ENCODE measurements at regions not wholly inside any gene's neighbourhood (a gene's known extent, or its start where the extent isn't known, plus 50 kb on each side); places are given as distances from the start of the nearest gene placed in this dataset.

GRCh38 chr15:66931768-66932633 is 133.4 kb upstream of the SMAD3 start:
- peak; percentile 26 for DNase-seq (ENCODE audit: low read depth)

DNA sequence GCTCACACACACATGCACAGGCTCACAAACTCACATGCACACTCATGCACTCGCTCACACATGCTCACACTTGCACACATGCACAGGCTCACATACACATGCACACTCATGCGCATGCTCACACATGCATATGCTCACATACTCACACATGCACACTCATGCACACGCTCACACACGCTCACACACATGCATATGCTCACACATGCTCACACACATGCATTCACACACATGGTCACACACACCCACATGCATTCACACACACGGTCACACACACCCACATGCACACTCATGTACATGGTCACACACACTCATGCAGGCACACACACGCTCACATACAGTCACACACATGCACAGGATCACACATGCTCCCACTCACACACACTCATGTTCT is 132.8 kb upstream of the SMAD3 start:
- no peak for DNase-seq (ENCODE audit: low read depth)

DNA sequence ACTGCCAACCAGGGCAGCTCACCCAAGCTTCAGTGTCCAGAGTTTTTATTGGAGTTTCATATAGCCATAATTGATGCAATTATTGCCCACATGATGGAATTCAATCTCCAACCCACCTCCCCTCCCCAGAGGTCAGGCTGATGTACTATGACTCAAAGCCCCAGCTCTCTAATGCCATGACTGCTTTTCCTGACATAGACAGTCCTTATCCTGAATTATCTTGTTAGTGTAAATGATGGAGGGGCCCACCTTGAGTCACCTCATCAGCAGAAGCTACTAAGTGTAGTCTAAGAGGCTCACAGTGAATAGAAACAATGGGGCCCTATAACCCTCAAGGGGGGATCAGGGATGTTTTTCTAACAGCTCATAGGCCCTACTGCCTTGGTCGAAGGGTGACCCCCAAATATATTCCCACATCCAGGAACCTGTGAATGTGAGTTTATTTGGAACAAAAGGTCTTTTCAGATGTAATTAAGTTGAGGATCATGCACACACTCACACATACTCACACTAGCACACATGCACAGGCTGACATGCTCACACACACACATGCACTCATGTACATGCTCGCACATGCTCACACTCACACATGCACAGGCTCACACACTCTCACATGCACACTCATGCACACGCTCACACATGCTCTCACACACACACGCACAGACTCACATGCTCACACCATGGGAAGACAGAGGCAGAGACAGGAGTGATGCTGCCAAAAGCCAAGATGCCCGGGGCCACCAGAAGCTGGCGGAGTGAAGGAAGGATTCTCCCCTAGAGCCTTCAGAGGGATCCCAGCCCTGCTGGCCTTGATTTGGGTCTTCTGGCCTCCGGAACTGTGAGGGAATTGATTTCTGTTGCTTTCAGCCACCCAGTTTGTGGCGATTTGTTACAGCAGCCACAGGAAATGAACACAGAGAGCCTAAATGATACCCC is 131.2 kb upstream of the SMAD3 start:
- no peak for DNase-seq (ENCODE audit: low read depth)

- no peak for DNase-seq (ENCODE audit: low read depth)
Measured at GRCh38 chr15:66934868-66935520, 130.4 kb upstream of the SMAD3 start.

GRCh38 chr15:66935688-66936087 is 129.7 kb upstream of the SMAD3 start:
- no peak for DNase-seq (ENCODE audit: low read depth)

GRCh38 chr15:66936109-66936860 is 129.1 kb upstream of the SMAD3 start:
- DNase-seq (ENCODE audit: low read depth): no peak

- no peak for DNase-seq (ENCODE audit: low read depth)
Measured at GRCh38 chr15:66936861-66937582, 128.4 kb upstream of the SMAD3 start.

DNA sequence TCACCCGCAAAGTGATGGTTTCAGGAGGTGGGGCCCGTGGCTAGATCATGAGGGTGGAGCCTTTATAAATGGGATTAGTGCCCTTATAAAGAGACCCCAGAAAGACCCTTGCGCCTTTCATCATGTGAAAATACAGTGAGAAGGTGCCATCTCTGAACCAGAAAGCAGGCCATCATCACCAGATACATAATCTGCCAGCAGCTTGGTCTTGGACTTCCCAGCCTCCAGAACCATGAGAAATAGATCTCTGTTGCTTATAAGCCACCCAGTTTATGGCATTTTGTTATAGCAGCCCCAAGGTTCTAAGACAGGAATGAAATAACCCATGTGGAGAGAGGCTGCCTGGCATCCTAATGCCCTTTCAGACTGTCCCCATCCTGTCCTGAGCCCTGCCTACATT is 127.8 kb upstream of the SMAD3 start:
- no peak for DNase-seq (ENCODE audit: low read depth)

DNA sequence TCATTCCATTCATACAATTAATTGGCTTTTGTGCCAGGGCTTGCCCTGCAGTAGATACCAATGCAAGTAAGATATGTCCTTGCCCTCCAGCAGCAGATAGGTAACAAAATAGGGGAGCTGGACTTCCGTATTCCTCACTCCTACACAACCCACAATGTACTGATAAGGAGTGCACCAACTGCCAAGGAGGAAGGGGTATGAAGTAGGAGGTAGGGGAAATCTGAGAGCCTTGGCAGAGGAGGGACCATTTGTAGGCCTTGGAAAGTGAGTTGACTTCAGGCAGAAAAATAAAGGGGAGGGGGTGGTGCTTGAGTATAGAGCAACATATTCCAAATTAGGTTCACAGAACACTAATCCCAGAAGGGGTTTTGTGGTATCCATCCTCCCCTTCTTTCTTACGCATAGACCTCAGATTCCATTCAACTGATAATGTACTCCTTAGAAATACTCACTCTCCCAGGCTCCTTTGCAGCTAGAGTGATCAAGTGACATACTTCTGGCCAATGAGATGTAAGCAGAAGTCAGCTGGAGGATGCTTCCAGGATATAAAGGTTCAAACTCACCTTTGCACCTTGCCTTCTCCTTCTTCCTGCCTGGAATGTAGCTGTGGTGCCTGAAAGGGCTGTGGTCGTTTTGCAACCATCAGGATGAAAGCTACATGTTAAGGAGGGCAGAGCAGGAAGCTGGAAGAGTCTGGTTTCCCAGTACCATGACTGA is 127.1 kb upstream of the SMAD3 start:
- DNase-seq (ENCODE audit: low read depth): no peak

DNA sequence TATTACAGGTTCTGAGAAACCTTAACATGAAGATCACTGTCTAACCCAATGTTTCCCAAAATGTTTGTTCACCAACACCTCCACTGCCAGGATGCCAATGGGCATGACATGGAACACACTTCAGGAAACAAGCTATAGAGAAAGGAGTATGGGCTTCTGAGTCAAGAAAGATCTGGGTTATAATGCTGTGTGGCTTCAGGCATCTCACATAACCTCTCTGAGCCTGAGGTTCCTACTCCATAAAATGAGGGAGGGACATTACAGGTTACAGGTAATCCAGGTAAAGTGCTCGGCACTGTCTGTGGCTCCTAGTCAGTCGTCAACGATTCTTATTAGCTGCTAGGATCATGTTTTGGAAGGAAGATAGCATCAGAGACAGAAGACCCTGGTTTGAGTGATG is 126.4 kb upstream of the SMAD3 start:
- no peak for DNase-seq (ENCODE audit: low read depth)

- DNase-seq (ENCODE audit: low read depth): no peak
Measured at GRCh38 chr15:66939451-66940023, 125.9 kb upstream of the SMAD3 start.

DNA sequence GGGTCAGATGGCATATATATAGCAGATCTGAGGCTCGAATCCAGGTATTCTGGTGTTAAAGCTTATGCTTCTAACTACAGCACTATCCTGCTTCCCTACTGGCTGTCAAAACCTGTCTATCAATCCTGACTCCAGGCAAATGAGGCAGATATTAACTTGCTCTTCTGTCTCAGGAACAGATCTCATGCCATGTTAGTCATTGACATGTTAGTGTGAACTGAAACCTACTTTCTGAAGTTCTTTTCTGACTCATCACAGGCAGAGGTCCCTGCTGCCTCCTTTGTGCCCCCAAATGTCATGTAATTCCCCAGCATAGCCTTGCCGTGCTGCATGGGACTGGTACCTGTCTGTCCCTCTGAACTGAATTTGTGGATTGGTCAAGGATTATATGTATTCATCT is 125.0 kb upstream of the SMAD3 start:
- no peak for DNase-seq (ENCODE audit: low read depth)

DNA sequence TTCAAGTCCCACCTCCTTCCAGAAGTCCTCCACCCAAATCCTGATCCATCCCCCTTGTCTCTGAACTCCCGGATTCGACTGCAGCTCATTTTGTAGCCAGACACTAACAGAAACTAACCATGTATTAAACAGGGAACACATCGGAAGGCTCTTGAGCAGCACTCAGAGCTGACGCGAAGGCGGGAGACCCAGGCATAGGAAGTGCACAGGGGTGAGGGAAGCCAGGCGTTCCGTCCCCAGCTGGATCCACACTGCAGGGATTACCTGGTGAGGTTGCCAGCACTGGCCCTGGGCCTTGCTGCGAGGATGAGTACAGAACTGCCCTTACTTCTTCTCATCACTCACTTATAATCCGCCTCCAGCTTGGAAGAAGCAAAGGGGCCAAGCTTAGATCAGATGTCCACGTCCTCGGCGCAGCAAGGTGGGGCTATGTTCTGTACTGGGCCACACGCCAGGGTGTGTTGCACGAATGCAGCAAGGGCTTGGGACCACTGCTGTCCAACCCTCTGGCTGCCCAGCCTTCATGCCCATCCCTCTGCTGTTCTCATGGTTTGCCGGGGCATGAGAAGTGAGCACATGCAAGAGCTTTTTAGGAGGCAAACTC is 124.2 kb upstream of the SMAD3 start:
- DNase-seq (ENCODE audit: low read depth): no peak

GRCh38 chr15:66941791-66942190 is 123.6 kb upstream of the SMAD3 start:
- DNase-seq (ENCODE audit: low read depth): no peak

GRCh38 chr15:66942649-66943390 is 122.6 kb upstream of the SMAD3 start:
- no peak for DNase-seq (ENCODE audit: low read depth)

DNA sequence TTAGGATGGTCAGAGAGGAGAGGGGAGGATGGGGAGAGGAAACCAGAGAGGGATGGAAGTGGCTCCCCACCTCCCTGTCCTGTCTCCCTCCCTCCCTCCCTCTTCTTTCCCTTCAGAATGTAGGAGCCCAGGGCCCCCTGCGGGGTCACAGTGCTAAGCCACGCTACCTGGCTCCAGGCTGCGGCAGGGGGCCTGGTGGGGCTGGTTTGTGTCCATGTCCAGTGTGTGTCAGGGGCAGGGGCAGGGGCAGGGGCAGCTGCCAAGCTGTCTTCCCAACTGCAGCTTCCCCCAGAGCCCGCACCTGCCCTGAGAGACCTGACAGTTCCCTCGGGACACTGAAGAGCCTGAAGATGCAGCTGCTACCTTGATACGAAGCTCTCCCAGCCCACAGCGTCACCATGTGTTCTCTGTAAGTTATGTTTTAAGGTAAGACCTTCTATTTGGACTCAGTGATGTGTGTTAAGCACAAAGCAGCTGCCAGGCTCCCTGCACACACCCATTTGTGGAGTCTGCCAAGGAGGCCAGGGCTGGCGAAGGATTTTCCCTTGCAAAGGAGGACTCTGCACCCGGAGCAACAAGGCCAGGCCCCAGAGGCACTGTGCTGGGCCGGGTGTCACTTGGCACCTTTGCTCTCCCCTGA is 121.8 kb upstream of the SMAD3 start:
- DNase-seq (ENCODE audit: low read depth): no peak

GRCh38 chr15:66944121-66944520 is 121.3 kb upstream of the SMAD3 start:
- no peak for DNase-seq (ENCODE audit: low read depth)

- no peak for DNase-seq (ENCODE audit: low read depth)
Measured at GRCh38 chr15:66945286-66945685, 120.1 kb upstream of the SMAD3 start.
